PFSK-1 (cell line): ENCODE measurements at regions not wholly inside any gene's neighbourhood (a gene's known extent, or its start where the extent isn't known, plus 50 kb on each side); places are given as distances from the start of the nearest gene placed in this dataset.

Experiments used
- FOXP2 ChIP-seq: optimal IDR thresholded peaks from 2 replicates; pipeline ENCODE3; 2011; ENCODE audit warnings: borderline replicate concordance, control low read depth, inconsistent platforms; ENCODE audit not compliant: insufficient read depth; ENCODE audit errors: extremely low read length, extremely low read depth
- POLR2AphosphoS5 ChIP-seq: IDR thresholded peaks from 2 replicates; pipeline ENCODE4 v1.6.1; 2012; ENCODE audit warnings: low read depth, mild to moderate bottlenecking, control low read depth, low read length, moderate library complexity
- SIN3A ChIP-seq: IDR thresholded peaks from 2 replicates; pipeline ENCODE4 v1.6.1; 2012; ENCODE audit warnings: mild to moderate bottlenecking, low read length, moderate library complexity, borderline replicate concordance; ENCODE audit not compliant: insufficient read depth
- TAF1 ChIP-seq: IDR thresholded peaks from 2 replicates; pipeline ENCODE4 v1.6.1; 2012; ENCODE audit warnings: low read length, control low read depth, borderline replicate concordance; ENCODE audit not compliant: insufficient read depth
- TF ChIP-seq, protein P1 (sequence below), 2 experiments: IDR thresholded peaks; 2 replicates each; pipeline versions ENCODE4 v1.6.1 to v1.8.0; 2011 to 2012; ENCODE audit warnings: low read depth in 2 of 2, low read length in 2 of 2, control low read depth in 1 of 2, inconsistent platforms in 1 of 2, mild to moderate bottlenecking in 1 of 2, moderate library complexity in 1 of 2; ENCODE audit not compliant: insufficient read depth in 1 of 2

DNA sequence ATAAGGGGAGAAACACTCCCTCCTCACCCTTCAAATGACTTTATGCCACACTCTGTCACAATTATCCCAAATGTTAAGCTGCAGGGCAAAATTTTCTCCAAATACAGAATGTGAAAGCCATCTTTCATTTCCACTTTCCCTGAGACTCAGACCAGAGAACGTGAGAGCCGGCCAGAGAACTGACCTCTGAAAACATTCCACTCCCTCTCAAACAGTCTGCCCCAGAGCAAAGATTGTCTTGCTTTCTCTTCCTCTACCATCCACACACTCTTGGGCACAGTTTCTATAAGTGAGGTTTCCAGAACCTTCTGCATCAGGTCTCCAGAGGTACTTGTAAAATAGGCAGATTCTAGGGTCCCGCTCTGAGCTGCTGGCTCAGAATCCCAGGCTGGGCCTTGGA is 278.1 kb downstream of the FRK start:
- TF ChIP-seq, protein P1, sequence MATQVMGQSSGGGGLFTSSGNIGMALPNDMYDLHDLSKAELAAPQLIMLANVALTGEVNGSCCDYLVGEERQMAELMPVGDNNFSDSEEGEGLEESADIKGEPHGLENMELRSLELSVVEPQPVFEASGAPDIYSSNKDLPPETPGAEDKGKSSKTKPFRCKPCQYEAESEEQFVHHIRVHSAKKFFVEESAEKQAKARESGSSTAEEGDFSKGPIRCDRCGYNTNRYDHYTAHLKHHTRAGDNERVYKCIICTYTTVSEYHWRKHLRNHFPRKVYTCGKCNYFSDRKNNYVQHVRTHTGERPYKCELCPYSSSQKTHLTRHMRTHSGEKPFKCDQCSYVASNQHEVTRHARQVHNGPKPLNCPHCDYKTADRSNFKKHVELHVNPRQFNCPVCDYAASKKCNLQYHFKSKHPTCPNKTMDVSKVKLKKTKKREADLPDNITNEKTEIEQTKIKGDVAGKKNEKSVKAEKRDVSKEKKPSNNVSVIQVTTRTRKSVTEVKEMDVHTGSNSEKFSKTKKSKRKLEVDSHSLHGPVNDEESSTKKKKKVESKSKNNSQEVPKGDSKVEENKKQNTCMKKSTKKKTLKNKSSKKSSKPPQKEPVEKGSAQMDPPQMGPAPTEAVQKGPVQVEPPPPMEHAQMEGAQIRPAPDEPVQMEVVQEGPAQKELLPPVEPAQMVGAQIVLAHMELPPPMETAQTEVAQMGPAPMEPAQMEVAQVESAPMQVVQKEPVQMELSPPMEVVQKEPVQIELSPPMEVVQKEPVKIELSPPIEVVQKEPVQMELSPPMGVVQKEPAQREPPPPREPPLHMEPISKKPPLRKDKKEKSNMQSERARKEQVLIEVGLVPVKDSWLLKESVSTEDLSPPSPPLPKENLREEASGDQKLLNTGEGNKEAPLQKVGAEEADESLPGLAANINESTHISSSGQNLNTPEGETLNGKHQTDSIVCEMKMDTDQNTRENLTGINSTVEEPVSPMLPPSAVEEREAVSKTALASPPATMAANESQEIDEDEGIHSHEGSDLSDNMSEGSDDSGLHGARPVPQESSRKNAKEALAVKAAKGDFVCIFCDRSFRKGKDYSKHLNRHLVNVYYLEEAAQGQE (IDR thresholded peaks at IDR 0.05; ENCODE audit: insufficient read depth in 1 of 2, low read depth in 2 of 2, low read length in 2 of 2) = no peak
- no peak for TF ChIP-seq TAF1
- TF ChIP-seq FOXP2 = no peak
- TF ChIP-seq SIN3A = no peak
- TF ChIP-seq POLR2AphosphoS5 = no peak
